GM12864 (cell line): ENCODE measurements at regions not wholly inside any gene's neighbourhood (a gene's known extent, or its start where the extent isn't known, plus 50 kb on each side); places are given as distances from the start of the nearest gene placed in this dataset.

ENCODE experiments used
- DNase-seq: peaks from one replicate; pipeline ENCODE4 v3.0.0-alpha.2; 2011; ENCODE audit warnings: low read depth
- H3K4me3 ChIP-seq: 2 replicates; pipeline ENCODE4 v1.5.1; 2011; ENCODE audit warnings: mild to moderate bottlenecking, low read depth, low read length, control low read depth
- TF ChIP-seq, protein P1 (sequence below): IDR thresholded peaks from 2 replicates; pipeline ENCODE4 v1.5.1; 2011; ENCODE audit warnings: low read depth, mild to moderate bottlenecking, moderate library complexity, low read length, control low read depth, inconsistent platforms; ENCODE audit errors: missing control alignments

GRCh38 chr15:80308002-80308401, 56.0 kb upstream of the CTXND1 start:
- TF ChIP-seq, protein P1, sequence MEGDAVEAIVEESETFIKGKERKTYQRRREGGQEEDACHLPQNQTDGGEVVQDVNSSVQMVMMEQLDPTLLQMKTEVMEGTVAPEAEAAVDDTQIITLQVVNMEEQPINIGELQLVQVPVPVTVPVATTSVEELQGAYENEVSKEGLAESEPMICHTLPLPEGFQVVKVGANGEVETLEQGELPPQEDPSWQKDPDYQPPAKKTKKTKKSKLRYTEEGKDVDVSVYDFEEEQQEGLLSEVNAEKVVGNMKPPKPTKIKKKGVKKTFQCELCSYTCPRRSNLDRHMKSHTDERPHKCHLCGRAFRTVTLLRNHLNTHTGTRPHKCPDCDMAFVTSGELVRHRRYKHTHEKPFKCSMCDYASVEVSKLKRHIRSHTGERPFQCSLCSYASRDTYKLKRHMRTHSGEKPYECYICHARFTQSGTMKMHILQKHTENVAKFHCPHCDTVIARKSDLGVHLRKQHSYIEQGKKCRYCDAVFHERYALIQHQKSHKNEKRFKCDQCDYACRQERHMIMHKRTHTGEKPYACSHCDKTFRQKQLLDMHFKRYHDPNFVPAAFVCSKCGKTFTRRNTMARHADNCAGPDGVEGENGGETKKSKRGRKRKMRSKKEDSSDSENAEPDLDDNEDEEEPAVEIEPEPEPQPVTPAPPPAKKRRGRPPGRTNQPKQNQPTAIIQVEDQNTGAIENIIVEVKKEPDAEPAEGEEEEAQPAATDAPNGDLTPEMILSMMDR, result no peak
- no peak for DNase-seq
- no peak overlapping the region for H3K4me3 ChIP-seq

DNA sequence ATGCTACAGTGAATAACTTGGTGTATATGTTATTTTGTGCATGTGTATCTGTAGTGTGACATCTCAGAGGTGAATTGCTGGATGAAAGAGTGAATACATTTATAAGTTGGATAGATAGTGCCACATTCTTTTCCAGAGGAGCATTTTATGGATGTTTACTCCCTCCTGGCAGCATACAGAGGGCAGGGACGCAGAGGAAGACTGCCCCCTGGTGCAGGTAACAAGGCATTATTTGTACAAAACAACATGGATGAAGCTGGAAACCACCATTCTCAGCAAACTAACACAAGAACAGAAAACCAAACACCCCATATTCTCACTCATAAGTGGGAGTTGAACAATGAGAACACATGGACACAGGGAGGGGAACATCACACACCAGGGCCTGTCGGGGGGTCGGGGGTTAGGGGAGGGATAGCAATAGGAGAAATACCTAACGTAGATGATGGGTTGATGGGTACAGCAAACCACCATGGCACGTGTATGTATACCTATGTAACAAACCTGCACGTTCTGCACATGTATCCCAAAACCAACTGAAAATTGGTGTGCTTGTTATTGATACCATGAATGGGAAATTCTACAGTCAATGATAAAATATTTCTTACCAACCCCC, 57.9 kb upstream of the CTXND1 start:
- no peak for DNase-seq

DNA sequence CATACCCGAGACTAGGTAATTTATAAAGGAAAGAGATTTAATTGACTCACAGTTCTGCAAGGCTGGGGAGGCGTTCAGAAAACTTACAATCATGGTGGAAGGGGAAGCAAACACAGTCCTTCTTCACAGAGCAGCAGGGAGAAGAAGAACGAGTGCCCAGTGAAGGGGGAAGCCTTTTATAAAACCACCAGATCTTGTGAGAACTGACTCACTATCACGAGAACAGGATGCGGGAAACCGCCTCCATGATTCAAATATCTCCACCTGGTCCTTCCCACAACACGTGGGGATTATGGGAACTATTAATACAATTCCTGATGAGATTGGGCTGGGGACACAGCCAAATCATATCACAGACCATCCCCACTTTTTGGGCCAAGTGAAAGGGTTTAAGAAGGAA, 58.8 kb upstream of the CTXND1 start:
- no peak overlapping the region for H3K4me3 ChIP-seq
- DNase-seq, result no peak
- TF ChIP-seq, protein P1, result no peak

More for the DNA sequence above, 57.9 kb upstream of the CTXND1 start:
- TF ChIP-seq, protein P1, result peak; percentile 40
- no peak overlapping the region for H3K4me3 ChIP-seq

- TF ChIP-seq, protein P1, result no peak
- H3K4me3 ChIP-seq, result no peak overlapping the region
- no peak for DNase-seq
These were observed 63.4 kb upstream of the CTXND1 start for GRCh38 chr15:80315289-80315987.

- no peak for DNase-seq
- no peak overlapping the region for H3K4me3 ChIP-seq
- TF ChIP-seq, protein P1, result no peak
These were observed 65.6 kb upstream of the CTXND1 start for GRCh38 chr15:80317389-80318182.

DNA sequence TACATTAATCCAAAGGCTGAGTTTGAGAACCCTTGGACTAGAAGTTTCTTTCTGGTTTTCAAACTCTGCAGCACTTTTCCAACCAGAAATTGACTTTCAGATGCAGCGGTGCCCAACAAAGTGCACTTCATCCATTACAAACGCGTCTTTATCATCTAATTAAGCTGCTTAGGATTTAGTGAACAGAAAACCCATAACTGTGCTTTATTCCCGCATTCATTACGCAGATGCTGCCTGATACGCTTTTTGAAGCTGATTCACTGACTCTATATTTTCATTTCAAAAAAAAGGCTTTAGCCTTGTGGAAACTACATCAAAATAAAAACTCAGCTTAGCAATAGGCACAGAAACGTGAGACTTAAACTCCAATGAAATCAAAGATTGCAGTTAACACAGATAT, 69.8 kb upstream of the CTXND1 start:
- DNase-seq, result no peak
- TF ChIP-seq, protein P1, result no peak
- no peak overlapping the region for H3K4me3 ChIP-seq
